GM12878 (cell line): ENCODE measurements at regions not wholly inside any gene's neighbourhood (a gene's known extent, or its start where the extent isn't known, plus 50 kb on each side); places are given as distances from the start of the nearest gene placed in this dataset.

ENCODE experiments used
- ATAC-seq: fragments of 200-7000 bp; cut with Tn5 transposase; 3 replicates; pipeline ENCODE4 v1.9.1; 2020; ENCODE audit warnings: mild to moderate bottlenecking, moderate library complexity
- BruUV-seq: library from RNA; stranded (reverse); fragments of 400-500 nt; replicated peaks from 2 replicates; lab custom pipeline; 2021; lab: Mats Ljungman, UMichigan
- CTCF ChIA-PET: fragments of 300-600 bp; sonication (Branson Sonifier 250); formaldehyde crosslinking; extraction: SDS; loops from one replicate; lab custom pipeline; 2021; ENCODE audit warnings: inconsistent platforms; lab: Yijun Ruan, JAX
- POLR2A ChIA-PET: fragments of 350-600 bp; formaldehyde crosslinking; extraction: SDS; loops from one replicate; lab custom pipeline; 2021; ENCODE audit warnings: inconsistent platforms; lab: Charles Lee
- RAD21 ChIA-PET: fragments of 300-600 bp; sonication (Branson Sonifier 250); formaldehyde crosslinking; loops from one replicate; lab custom pipeline; 2023; ENCODE audit warnings: antibody characterized with exemption; ENCODE audit not compliant: unreplicated experiment; lab: Charles Lee
- SMC1A ChIA-PET: fragments of 300-600 bp; sonication (Branson Sonifier 250); formaldehyde crosslinking; loops from one replicate; lab custom pipeline; 2023; ENCODE audit not compliant: unreplicated experiment, uncharacterized antibody; lab: Charles Lee
- DNase-seq: peaks from one replicate; pipeline ENCODE4 v3.0.0-alpha.2; 2011; ENCODE audit warnings: low read depth, low spot score
- FAIRE-seq: peaks from 3 replicates; lab custom pipeline; 2011; peaks lifted over from hg19 to GRCh38; lab: Jason Lieb, UNC
- H2AFZ ChIP-seq: 2 replicates; pipeline ENCODE4 v1.6.0; 2011; ENCODE audit warnings: low read depth, low read length, control low read depth; ENCODE audit not compliant: control insufficient read depth
- H3K27ac ChIP-seq: 2 replicates; pipeline ENCODE4 v1.5.1; 2011; ENCODE audit warnings: control low read depth; ENCODE audit not compliant: control insufficient read depth, insufficient read depth
- H3K27me3 ChIP-seq, 2 experiments: replicated peaks in 1 of 2; 2 replicates each; pipeline versions ENCODE4 v1.6.0 to v1.6.1; 2011; ENCODE audit warnings: low read length in 1 of 2; ENCODE audit not compliant: control insufficient read depth in 2 of 2, insufficient read depth in 2 of 2
- H3K36me3 ChIP-seq, 2 experiments: 2 replicates each; pipeline ENCODE4 v1.5.1; 2011; ENCODE audit warnings: low read length in 1 of 2; ENCODE audit not compliant: control insufficient read depth in 2 of 2, insufficient read depth in 2 of 2
- H3K4me1 ChIP-seq: 2 replicates; pipeline ENCODE4 v1.6.1; 2011; ENCODE audit warnings: mild to moderate bottlenecking, low read length, moderate library complexity, mixed read lengths; ENCODE audit not compliant: control insufficient read depth, insufficient read depth
- H3K4me2 ChIP-seq: 2 replicates; pipeline ENCODE4 v1.6.0; 2011; ENCODE audit warnings: control low read depth; ENCODE audit not compliant: control insufficient read depth, insufficient read depth
- H3K4me3 ChIP-seq: fragments of 200-600 bp; sonication (generic); 2 replicates; pipeline ENCODE4 v1.5.1; 2016
- H3K79me2 ChIP-seq: 2 replicates; pipeline ENCODE4 v1.6.0; 2011; ENCODE audit warnings: low read length; ENCODE audit not compliant: control insufficient read depth, insufficient read depth
- H3K9ac ChIP-seq: 2 replicates; pipeline ENCODE4 v1.8.0; 2011; ENCODE audit warnings: low read length, control low read depth, mixed read lengths; ENCODE audit not compliant: control insufficient read depth, insufficient read depth
- H3K9me3 ChIP-seq: replicated peaks from 3 replicates; pipeline ENCODE4 v1.5.1; 2011; ENCODE audit warnings: mild to moderate bottlenecking, low read length; ENCODE audit not compliant: control insufficient read depth, insufficient read depth
- H4K20me1 ChIP-seq: 2 replicates; pipeline ENCODE4 v1.6.0; 2011; ENCODE audit not compliant: control insufficient read depth, insufficient read depth
- CHD4 ChIP-seq: fragments of 200-600 bp; sonication (generic); IDR thresholded peaks from 2 replicates; pipeline ENCODE4 v1.6.1; 2016; ENCODE audit warnings: mild to moderate bottlenecking
- CREM ChIP-seq: IDR thresholded peaks from 2 replicates; pipeline ENCODE4 v1.6.1; 2014; ENCODE audit warnings: antibody characterized with exemption, low read depth
- EGR1 ChIP-seq, 2 experiments: IDR thresholded peaks; 1 replicate in 1 of 2; 2 replicates in 1 of 2; pipeline ENCODE4 v1.6.1; 2011 to 2012; ENCODE audit warnings: low read depth in 2 of 2, low read length in 2 of 2, borderline replicate concordance in 1 of 2, mild to moderate bottlenecking in 1 of 2, moderate library complexity in 1 of 2
- HDAC6 ChIP-seq: fragments of 200-600 bp; sonication (generic); IDR thresholded peaks from one replicate; pipeline ENCODE4 v1.8.0; 2017; ENCODE audit warnings: antibody characterized with exemption; ENCODE audit not compliant: unreplicated experiment
- IKZF2 ChIP-seq, 2 experiments: fragments of 450-650 bp; IDR thresholded peaks; 2 replicates each; pipeline ENCODE4 v1.6.1; 2017; ENCODE audit warnings: mild to moderate bottlenecking in 2 of 2, moderate library complexity in 2 of 2
- JUND ChIP-seq: IDR thresholded peaks from 2 replicates; pipeline ENCODE4 v1.6.1; 2012; ENCODE audit warnings: low read depth, mild to moderate bottlenecking, low read length, improper control_type of control experiment, moderate library complexity
- KLF5 ChIP-seq: fragments of 450-650 bp; IDR thresholded peaks from 2 replicates; pipeline ENCODE4 v1.6.1; 2014; ENCODE audit warnings: mild to moderate bottlenecking; ENCODE audit not compliant: partially characterized antibody
- SPI1 ChIP-seq: IDR thresholded peaks from 2 replicates; pipeline ENCODE4 v1.6.1; 2011; ENCODE audit warnings: low read depth, mild to moderate bottlenecking, low read length, moderate library complexity, borderline replicate concordance; ENCODE audit not compliant: insufficient read depth
- SUPT20H ChIP-seq: IDR thresholded peaks from 2 replicates; pipeline ENCODE4 v1.6.1; 2011; ENCODE audit warnings: low read depth, mild to moderate bottlenecking, low read length, moderate library complexity, borderline replicate concordance; ENCODE audit not compliant: control insufficient read depth
- TCF12 ChIP-seq: IDR thresholded peaks from 2 replicates; pipeline ENCODE4 v1.6.1; 2011; ENCODE audit warnings: low read depth, mild to moderate bottlenecking, low read length
- ZNF274 ChIP-seq: IDR thresholded peaks from one replicate; pipeline ENCODE4 v1.8.0; 2011; ENCODE audit not compliant: insufficient read length, insufficient read depth
- WGBS: methylation state at CpG from one replicate; pipeline ENCODE4 v1.1.6; 2016; ENCODE audit warnings: low lambda C conversion rate; ENCODE audit not compliant: insufficient replicate concordance, insufficient coverage; ENCODE audit errors: missing lambda C conversion rate; 5-methylcytosine and 5-hydroxymethylcytosine counted together
- in situ Hi-C: fragments of 300-500 bp; cut with MboI; formaldehyde crosslinking; loops from 9 replicates; pipeline ENCODE4 v1.14.3; 2018; ENCODE audit warnings: mixed read lengths
- intact Hi-C: fragments of 100-400 bp; cut with micrococcal nuclease; formaldehyde crosslinking; loops from one replicate; pipeline ENCODE4 v1.14.2; 2022; ENCODE audit not compliant: unreplicated experiment
- TF ChIP-seq, protein P1 (sequence below): fragments of 450-650 bp; IDR thresholded peaks from 2 replicates; pipeline ENCODE4 v1.6.1; 2017; ENCODE audit warnings: mild to moderate bottlenecking, moderate library complexity
- TF ChIP-seq, protein P2 (sequence below): fragments of 450-650 bp; formaldehyde crosslinking; IDR thresholded peaks from 2 replicates; pipeline ENCODE4 v1.4.0; 2020; ENCODE audit warnings: mild to moderate bottlenecking, moderate library complexity
- TF ChIP-seq, protein P3 (sequence below): fragments of 150-350 bp; IDR thresholded peaks from 2 replicates; pipeline ENCODE4 v1.6.1; 2014; ENCODE audit warnings: mild to moderate bottlenecking, low read depth, low read length

DNA sequence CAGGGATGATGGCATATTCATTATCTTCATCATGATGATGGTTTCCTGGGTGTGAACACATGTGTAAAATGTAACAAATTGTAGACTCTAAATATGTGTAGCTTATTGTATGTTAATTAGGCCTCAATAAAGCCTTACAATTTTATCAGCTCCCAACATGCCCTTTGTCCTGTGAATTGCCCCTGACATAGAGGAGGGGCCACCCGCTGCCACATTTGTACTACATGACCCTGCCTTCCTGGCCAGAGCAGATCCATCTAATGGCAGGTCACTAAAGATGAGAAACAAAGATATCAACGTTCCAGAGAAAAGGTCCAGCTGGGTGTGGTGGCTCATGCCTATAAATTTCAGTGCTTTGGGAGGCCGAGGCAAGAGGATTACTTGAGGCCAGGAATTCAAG, 117.2 kb downstream of the CAAP1 start:
- intact Hi-C loops (no loop called here), in situ Hi-C loops (no loop called here)
- FAIRE-seq (no peak), ATAC-seq (no peak), DNase-seq (no peak)
- WGBS, result 2% methylated on average over 3 of the region's 3 CpGs
- BruUV-seq, result no TSS peak
- Histone ChIP-seq H3K36me3 (no peaks in the 10 kb centered on the region), H3K9me3 (no peaks in the 10 kb centered on the region), H3K4me3 (no peak overlapping the region), H3K27ac (no peak overlapping the region), H3K27me3 (no peaks in the 10 kb centered on the region), H3K4me1 (no peaks in the 10 kb centered on the region), H3K79me2 (no peaks in the 10 kb centered on the region), H4K20me1 (no peaks in the 10 kb centered on the region), H2AFZ (no peak overlapping the region), H3K4me2 (no peak overlapping the region), H3K9ac (no peak overlapping the region)
- SMC1A ChIA-PET, result interaction anchor here (1.4 kb wide), 1 partner anchor 13 kb away, joined by 3 read pairs; no protein-coding TSS in a partner anchor
- RAD21 ChIA-PET, result no interaction called here
- POLR2A ChIA-PET, result no interaction called here
- CTCF ChIA-PET, result interaction anchor here (1.2 kb wide), 1 partner anchor 8 kb away, joined by 3 read pairs; no protein-coding TSS in a partner anchor
- TF ChIP-seq HDAC6, result no peak
- TF ChIP-seq, protein P1, sequence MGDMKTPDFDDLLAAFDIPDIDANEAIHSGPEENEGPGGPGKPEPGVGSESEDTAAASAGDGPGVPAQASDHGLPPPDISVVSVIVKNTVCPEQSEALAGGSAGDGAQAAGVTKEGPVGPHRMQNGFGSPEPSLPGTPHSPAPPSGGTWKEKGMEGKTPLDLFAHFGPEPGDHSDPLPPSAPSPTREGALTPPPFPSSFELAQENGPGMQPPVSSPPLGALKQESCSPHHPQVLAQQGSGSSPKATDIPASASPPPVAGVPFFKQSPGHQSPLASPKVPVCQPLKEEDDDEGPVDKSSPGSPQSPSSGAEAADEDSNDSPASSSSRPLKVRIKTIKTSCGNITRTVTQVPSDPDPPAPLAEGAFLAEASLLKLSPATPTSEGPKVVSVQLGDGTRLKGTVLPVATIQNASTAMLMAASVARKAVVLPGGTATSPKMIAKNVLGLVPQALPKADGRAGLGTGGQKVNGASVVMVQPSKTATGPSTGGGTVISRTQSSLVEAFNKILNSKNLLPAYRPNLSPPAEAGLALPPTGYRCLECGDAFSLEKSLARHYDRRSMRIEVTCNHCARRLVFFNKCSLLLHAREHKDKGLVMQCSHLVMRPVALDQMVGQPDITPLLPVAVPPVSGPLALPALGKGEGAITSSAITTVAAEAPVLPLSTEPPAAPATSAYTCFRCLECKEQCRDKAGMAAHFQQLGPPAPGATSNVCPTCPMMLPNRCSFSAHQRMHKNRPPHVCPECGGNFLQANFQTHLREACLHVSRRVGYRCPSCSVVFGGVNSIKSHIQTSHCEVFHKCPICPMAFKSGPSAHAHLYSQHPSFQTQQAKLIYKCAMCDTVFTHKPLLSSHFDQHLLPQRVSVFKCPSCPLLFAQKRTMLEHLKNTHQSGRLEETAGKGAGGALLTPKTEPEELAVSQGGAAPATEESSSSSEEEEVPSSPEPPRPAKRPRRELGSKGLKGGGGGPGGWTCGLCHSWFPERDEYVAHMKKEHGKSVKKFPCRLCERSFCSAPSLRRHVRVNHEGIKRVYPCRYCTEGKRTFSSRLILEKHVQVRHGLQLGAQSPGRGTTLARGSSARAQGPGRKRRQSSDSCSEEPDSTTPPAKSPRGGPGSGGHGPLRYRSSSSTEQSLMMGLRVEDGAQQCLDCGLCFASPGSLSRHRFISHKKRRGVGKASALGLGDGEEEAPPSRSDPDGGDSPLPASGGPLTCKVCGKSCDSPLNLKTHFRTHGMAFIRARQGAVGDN, result no peak
- no peak for TF ChIP-seq JUND
- no peak for TF ChIP-seq ZNF274
- TF ChIP-seq, protein P2, sequence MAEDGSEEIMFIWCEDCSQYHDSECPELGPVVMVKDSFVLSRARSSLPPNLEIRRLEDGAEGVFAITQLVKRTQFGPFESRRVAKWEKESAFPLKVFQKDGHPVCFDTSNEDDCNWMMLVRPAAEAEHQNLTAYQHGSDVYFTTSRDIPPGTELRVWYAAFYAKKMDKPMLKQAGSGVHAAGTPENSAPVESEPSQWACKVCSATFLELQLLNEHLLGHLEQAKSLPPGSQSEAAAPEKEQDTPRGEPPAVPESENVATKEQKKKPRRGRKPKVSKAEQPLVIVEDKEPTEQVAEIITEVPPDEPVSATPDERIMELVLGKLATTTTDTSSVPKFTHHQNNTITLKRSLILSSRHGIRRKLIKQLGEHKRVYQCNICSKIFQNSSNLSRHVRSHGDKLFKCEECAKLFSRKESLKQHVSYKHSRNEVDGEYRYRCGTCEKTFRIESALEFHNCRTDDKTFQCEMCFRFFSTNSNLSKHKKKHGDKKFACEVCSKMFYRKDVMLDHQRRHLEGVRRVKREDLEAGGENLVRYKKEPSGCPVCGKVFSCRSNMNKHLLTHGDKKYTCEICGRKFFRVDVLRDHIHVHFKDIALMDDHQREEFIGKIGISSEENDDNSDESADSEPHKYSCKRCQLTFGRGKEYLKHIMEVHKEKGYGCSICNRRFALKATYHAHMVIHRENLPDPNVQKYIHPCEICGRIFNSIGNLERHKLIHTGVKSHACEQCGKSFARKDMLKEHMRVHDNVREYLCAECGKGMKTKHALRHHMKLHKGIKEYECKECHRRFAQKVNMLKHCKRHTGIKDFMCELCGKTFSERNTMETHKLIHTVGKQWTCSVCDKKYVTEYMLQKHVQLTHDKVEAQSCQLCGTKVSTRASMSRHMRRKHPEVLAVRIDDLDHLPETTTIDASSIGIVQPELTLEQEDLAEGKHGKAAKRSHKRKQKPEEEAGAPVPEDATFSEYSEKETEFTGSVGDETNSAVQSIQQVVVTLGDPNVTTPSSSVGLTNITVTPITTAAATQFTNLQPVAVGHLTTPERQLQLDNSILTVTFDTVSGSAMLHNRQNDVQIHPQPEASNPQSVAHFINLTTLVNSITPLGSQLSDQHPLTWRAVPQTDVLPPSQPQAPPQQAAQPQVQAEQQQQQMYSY (CRISPR knock-in tag), result no peak
- TF ChIP-seq EGR1 (IDR thresholded peaks at IDR 0.05; ENCODE audit: borderline replicate concordance in 1 of 2, low read depth in 2 of 2, low read length in 2 of 2), result no peak
- TF ChIP-seq, protein P3, sequence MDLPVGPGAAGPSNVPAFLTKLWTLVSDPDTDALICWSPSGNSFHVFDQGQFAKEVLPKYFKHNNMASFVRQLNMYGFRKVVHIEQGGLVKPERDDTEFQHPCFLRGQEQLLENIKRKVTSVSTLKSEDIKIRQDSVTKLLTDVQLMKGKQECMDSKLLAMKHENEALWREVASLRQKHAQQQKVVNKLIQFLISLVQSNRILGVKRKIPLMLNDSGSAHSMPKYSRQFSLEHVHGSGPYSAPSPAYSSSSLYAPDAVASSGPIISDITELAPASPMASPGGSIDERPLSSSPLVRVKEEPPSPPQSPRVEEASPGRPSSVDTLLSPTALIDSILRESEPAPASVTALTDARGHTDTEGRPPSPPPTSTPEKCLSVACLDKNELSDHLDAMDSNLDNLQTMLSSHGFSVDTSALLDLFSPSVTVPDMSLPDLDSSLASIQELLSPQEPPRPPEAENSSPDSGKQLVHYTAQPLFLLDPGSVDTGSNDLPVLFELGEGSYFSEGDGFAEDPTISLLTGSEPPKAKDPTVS, result no peak
- no peak for TF ChIP-seq SUPT20H
- no peak for TF ChIP-seq TCF12
- TF ChIP-seq IKZF2 (IDR thresholded peaks at IDR 0.05), result no peak
- TF ChIP-seq SPI1, result no peak
- TF ChIP-seq CHD4, result no peak
- TF ChIP-seq KLF5, result no peak
- TF ChIP-seq CREM, result no peak
